ENCODE measurements at regions not wholly inside any gene's neighbourhood (a gene's known extent, or its start where the extent isn't known, plus 50 kb on each side); places are given as distances from the start of the nearest gene placed in this dataset.

DNA sequence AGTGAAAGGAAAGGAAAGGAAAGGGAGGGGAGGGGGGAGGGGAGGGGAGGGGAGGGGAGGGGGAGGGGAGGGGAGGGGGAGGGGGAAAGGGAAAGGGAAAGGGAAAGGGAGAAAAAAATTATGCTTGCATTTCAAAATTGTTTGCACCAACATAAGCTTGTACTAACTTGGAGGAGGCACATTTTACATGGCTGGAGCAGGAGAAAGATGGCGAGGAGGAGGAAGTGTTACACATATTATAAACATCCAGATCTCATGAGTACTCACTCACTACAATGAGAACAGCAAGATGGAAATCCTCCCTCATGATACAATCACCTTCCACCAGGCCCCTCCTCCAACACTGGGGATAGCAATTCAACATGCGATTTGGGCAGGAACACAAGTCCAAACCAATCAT is 660.2 kb upstream of the CDH2 start:
- no peak for TF ChIP-seq POLR2AphosphoS5 (IDR thresholded peaks at IDR 0.05; ENCODE audit: low read depth, low read length)
- TF ChIP-seq, protein P1, sequence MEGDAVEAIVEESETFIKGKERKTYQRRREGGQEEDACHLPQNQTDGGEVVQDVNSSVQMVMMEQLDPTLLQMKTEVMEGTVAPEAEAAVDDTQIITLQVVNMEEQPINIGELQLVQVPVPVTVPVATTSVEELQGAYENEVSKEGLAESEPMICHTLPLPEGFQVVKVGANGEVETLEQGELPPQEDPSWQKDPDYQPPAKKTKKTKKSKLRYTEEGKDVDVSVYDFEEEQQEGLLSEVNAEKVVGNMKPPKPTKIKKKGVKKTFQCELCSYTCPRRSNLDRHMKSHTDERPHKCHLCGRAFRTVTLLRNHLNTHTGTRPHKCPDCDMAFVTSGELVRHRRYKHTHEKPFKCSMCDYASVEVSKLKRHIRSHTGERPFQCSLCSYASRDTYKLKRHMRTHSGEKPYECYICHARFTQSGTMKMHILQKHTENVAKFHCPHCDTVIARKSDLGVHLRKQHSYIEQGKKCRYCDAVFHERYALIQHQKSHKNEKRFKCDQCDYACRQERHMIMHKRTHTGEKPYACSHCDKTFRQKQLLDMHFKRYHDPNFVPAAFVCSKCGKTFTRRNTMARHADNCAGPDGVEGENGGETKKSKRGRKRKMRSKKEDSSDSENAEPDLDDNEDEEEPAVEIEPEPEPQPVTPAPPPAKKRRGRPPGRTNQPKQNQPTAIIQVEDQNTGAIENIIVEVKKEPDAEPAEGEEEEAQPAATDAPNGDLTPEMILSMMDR (IDR thresholded peaks at IDR 0.05), result no peak
- TF ChIP-seq, protein P2, sequence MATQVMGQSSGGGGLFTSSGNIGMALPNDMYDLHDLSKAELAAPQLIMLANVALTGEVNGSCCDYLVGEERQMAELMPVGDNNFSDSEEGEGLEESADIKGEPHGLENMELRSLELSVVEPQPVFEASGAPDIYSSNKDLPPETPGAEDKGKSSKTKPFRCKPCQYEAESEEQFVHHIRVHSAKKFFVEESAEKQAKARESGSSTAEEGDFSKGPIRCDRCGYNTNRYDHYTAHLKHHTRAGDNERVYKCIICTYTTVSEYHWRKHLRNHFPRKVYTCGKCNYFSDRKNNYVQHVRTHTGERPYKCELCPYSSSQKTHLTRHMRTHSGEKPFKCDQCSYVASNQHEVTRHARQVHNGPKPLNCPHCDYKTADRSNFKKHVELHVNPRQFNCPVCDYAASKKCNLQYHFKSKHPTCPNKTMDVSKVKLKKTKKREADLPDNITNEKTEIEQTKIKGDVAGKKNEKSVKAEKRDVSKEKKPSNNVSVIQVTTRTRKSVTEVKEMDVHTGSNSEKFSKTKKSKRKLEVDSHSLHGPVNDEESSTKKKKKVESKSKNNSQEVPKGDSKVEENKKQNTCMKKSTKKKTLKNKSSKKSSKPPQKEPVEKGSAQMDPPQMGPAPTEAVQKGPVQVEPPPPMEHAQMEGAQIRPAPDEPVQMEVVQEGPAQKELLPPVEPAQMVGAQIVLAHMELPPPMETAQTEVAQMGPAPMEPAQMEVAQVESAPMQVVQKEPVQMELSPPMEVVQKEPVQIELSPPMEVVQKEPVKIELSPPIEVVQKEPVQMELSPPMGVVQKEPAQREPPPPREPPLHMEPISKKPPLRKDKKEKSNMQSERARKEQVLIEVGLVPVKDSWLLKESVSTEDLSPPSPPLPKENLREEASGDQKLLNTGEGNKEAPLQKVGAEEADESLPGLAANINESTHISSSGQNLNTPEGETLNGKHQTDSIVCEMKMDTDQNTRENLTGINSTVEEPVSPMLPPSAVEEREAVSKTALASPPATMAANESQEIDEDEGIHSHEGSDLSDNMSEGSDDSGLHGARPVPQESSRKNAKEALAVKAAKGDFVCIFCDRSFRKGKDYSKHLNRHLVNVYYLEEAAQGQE (IDR thresholded peaks at IDR 0.05; ENCODE audit: insufficient read depth in 1 of 2, low read depth in 2 of 2, low read length in 1 of 2), result no peak
- TF ChIP-seq SIN3A (IDR thresholded peaks at IDR 0.05; ENCODE audit: borderline replicate concordance, insufficient read depth, low read depth, low read length), result no peak

Measured in Panc1 (cell line).